ENCODE measurements at regions not wholly inside any gene's neighbourhood (a gene's known extent, or its start where the extent isn't known, plus 50 kb on each side); places are given as distances from the start of the nearest gene placed in this dataset.

DNA sequence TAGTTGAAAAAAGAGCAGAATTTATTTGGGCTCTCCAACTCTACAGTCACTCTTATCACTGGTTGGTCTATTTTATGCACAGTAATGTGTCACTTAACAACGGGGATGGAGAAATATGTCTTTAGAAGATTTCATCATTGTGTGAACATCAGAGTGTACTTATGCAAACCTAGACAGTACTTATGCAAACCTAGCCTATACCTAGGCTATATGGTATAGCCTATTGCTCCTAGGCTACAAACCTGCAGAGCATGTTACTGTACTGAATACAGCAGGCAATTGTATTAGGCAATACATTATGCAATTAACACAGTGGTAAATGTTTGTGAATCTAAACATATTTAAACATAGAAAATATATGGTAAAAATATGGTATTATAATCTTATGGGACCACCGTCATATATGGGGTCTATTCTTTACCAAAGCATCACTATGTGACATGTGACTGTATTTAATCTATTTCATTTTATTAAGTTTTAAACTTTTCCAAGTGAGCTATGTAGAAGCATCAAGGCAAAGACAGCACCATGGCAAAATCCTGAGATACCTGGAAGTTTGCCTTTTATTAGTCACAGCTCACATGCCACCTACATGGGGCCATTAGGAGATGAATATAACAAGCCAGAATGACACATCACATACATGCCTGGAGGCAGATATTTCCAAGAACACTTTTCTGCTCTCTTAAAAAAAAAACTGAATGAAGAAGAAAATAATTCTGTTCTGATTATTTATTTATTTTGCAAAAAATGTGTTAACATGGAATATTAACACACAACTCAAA lies 537.4 kb downstream of the TUSC7 start:
- TF ChIP-seq, protein P1, sequence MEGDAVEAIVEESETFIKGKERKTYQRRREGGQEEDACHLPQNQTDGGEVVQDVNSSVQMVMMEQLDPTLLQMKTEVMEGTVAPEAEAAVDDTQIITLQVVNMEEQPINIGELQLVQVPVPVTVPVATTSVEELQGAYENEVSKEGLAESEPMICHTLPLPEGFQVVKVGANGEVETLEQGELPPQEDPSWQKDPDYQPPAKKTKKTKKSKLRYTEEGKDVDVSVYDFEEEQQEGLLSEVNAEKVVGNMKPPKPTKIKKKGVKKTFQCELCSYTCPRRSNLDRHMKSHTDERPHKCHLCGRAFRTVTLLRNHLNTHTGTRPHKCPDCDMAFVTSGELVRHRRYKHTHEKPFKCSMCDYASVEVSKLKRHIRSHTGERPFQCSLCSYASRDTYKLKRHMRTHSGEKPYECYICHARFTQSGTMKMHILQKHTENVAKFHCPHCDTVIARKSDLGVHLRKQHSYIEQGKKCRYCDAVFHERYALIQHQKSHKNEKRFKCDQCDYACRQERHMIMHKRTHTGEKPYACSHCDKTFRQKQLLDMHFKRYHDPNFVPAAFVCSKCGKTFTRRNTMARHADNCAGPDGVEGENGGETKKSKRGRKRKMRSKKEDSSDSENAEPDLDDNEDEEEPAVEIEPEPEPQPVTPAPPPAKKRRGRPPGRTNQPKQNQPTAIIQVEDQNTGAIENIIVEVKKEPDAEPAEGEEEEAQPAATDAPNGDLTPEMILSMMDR (IDR thresholded peaks at IDR 0.05; ENCODE audit: low read depth, low read length) = no peak
- H3K4me3 ChIP-seq (ENCODE audit: low read depth, low read length) = no peak overlapping the region

- no peak overlapping the region for H3K4me3 ChIP-seq (ENCODE audit: low read depth, low read length)
- TF ChIP-seq, protein P1 (IDR thresholded peaks at IDR 0.05; ENCODE audit: low read depth, low read length) = no peak
These were observed 538.6 kb downstream of the TUSC7 start for GRCh38 chr3:117248153-117248552.

- H3K4me3 ChIP-seq (ENCODE audit: low read depth, low read length) = no peak overlapping the region
- TF ChIP-seq, protein P1 (IDR thresholded peaks at IDR 0.05; ENCODE audit: low read depth, low read length) = no peak
These were observed 542.6 kb downstream of the TUSC7 start for GRCh38 chr3:117252208-117252607.

- H3K4me3 ChIP-seq (ENCODE audit: low read depth, low read length) = no peak overlapping the region
- TF ChIP-seq, protein P1 (IDR thresholded peaks at IDR 0.05; ENCODE audit: low read depth, low read length) = no peak
These were observed 543.1 kb downstream of the TUSC7 start for GRCh38 chr3:117252651-117253050.

DNA sequence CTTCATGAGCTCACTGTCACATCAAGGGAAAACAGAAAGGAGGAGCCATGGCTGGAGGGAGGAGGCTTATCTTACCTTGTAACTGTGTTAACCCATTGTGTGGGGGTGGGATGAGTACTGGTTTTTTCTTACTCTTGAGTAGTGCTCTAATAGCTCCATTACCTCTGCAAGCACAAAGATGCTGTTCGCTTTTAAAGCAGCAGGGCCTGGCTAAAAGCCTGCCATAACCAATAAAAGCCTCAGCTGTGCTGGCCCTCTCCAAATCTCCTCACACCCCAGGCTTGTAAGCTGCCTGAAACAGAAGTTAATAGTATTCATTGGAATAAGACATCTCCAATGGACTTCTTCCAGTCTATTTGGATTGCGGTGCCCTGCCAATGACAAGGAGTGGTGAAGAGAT lies 544.1 kb downstream of the TUSC7 start:
- TF ChIP-seq, protein P1 (IDR thresholded peaks at IDR 0.05; ENCODE audit: low read depth, low read length) = no peak
- H3K4me3 ChIP-seq (ENCODE audit: low read depth, low read length) = no peak overlapping the region

- H3K4me3 ChIP-seq (ENCODE audit: low read depth, low read length) = no peak overlapping the region
- TF ChIP-seq, protein P1 (IDR thresholded peaks at IDR 0.05; ENCODE audit: low read depth, low read length) = no peak
These were observed 545.4 kb downstream of the TUSC7 start for GRCh38 chr3:117254985-117255384.

GRCh38 chr3:117255736-117256135 lies 546.2 kb downstream of the TUSC7 start:
- no peak overlapping the region for H3K4me3 ChIP-seq (ENCODE audit: low read depth, low read length)
- TF ChIP-seq, protein P1 (IDR thresholded peaks at IDR 0.05; ENCODE audit: low read depth, low read length) = no peak

Data from WI38 (cell line).